ENCODE measurements at regions not wholly inside any gene's neighbourhood (a gene's known extent, or its start where the extent isn't known, plus 50 kb on each side); places are given as distances from the start of the nearest gene placed in this dataset.

DNA sequence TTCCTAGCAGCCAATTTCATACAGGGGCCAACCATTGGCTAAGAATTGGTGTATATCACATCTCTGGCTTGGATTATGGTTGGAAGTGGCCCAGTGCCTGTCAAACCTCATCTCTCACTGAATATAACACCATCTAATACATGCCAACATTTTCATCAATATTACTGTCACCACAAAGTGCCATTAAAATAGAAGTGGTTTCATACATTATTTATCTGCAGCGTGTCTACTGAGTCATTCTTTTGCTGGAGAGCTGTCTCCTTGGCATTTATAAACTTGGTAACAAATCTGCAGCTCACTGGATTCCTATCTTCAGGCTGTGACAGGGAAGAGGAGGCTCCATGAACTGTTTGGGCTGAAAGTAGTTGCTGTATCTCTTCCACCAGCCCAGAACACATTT lies 70.9 kb downstream of the PTTG1 start:
- TF ChIP-seq, protein P1, sequence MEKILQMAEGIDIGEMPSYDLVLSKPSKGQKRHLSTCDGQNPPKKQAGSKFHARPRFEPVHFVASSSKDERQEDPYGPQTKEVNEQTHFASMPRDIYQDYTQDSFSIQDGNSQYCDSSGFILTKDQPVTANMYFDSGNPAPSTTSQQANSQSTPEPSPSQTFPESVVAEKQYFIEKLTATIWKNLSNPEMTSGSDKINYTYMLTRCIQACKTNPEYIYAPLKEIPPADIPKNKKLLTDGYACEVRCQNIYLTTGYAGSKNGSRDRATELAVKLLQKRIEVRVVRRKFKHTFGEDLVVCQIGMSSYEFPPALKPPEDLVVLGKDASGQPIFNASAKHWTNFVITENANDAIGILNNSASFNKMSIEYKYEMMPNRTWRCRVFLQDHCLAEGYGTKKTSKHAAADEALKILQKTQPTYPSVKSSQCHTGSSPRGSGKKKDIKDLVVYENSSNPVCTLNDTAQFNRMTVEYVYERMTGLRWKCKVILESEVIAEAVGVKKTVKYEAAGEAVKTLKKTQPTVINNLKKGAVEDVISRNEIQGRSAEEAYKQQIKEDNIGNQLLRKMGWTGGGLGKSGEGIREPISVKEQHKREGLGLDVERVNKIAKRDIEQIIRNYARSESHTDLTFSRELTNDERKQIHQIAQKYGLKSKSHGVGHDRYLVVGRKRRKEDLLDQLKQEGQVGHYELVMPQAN (IDR thresholded peaks at IDR 0.05; ENCODE audit: borderline replicate concordance) = no peak
- TF ChIP-seq POLR2AphosphoS5 (IDR thresholded peaks at IDR 0.05; ENCODE audit: control insufficient read depth, insufficient read depth, low read depth, low read length) (no peak), KDM4B (IDR thresholded peaks at IDR 0.05; ENCODE audit: borderline replicate concordance in 2 of 2, low read depth in 1 of 2) (no peak), RAD21 (CRISPR knock-in tag; conservative IDR thresholded peaks at IDR 0.05 in 1 of 2, IDR thresholded peaks at IDR 0.05 in 1 of 2) (no peak), CREM (IDR thresholded peaks at IDR 0.05; ENCODE audit: low read depth) (no peak), YBX1 (IDR thresholded peaks at IDR 0.05) (no peak), ZNF121 (CRISPR knock-in tag; conservative IDR thresholded peaks at IDR 0.05) (no peak), SP2 (IDR thresholded peaks at IDR 0.05; ENCODE audit: extremely low read depth, low read depth, low read length, poor library complexity, severe bottlenecking) (no peak)
- TF ChIP-seq, protein P2, sequence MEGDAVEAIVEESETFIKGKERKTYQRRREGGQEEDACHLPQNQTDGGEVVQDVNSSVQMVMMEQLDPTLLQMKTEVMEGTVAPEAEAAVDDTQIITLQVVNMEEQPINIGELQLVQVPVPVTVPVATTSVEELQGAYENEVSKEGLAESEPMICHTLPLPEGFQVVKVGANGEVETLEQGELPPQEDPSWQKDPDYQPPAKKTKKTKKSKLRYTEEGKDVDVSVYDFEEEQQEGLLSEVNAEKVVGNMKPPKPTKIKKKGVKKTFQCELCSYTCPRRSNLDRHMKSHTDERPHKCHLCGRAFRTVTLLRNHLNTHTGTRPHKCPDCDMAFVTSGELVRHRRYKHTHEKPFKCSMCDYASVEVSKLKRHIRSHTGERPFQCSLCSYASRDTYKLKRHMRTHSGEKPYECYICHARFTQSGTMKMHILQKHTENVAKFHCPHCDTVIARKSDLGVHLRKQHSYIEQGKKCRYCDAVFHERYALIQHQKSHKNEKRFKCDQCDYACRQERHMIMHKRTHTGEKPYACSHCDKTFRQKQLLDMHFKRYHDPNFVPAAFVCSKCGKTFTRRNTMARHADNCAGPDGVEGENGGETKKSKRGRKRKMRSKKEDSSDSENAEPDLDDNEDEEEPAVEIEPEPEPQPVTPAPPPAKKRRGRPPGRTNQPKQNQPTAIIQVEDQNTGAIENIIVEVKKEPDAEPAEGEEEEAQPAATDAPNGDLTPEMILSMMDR (IDR thresholded peaks at IDR 0.05 in 2 of 3, conservative IDR thresholded peaks at IDR 0.05 in 1 of 3; ENCODE audit: insufficient read depth in 2 of 3, low read depth in 1 of 3, low read length in 3 of 3) = no peak
- TF ChIP-seq, protein P3, sequence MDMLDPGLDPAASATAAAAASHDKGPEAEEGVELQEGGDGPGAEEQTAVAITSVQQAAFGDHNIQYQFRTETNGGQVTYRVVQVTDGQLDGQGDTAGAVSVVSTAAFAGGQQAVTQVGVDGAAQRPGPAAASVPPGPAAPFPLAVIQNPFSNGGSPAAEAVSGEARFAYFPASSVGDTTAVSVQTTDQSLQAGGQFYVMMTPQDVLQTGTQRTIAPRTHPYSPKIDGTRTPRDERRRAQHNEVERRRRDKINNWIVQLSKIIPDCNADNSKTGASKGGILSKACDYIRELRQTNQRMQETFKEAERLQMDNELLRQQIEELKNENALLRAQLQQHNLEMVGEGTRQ (CRISPR knock-in tag; IDR thresholded peaks at IDR 0.05) = no peak
- TF ChIP-seq, protein P4, sequence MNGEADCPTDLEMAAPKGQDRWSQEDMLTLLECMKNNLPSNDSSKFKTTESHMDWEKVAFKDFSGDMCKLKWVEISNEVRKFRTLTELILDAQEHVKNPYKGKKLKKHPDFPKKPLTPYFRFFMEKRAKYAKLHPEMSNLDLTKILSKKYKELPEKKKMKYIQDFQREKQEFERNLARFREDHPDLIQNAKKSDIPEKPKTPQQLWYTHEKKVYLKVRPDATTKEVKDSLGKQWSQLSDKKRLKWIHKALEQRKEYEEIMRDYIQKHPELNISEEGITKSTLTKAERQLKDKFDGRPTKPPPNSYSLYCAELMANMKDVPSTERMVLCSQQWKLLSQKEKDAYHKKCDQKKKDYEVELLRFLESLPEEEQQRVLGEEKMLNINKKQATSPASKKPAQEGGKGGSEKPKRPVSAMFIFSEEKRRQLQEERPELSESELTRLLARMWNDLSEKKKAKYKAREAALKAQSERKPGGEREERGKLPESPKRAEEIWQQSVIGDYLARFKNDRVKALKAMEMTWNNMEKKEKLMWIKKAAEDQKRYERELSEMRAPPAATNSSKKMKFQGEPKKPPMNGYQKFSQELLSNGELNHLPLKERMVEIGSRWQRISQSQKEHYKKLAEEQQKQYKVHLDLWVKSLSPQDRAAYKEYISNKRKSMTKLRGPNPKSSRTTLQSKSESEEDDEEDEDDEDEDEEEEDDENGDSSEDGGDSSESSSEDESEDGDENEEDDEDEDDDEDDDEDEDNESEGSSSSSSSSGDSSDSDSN (IDR thresholded peaks at IDR 0.05; ENCODE audit: borderline replicate concordance in 1 of 2, low read depth in 2 of 2, low read length in 2 of 2) = no peak
